Fibroblast of peridontal ligament (primary cell): ENCODE measurements at regions not wholly inside any gene's neighbourhood (a gene's known extent, or its start where the extent isn't known, plus 50 kb on each side); places are given as distances from the start of the nearest gene placed in this dataset.

Source experiments
- DNase-seq: peaks from one replicate; pipeline ENCODE4 v3.0.0-alpha.2; 2010; ENCODE audit errors: extremely low read depth

GRCh38 chr13:90142251-90142650 lies 1205.2 kb upstream of the MIR17HG start:
- DNase-seq: no peak

- no peak for DNase-seq
Observed at GRCh38 chr13:90154311-90154960, 1193.1 kb upstream of the MIR17HG start.

GRCh38 chr13:90156390-90156789 lies 1191.1 kb upstream of the MIR17HG start:
- no peak for DNase-seq

GRCh38 chr13:90168953-90169352 lies 1178.5 kb upstream of the MIR17HG start:
- DNase-seq: no peak

- no peak for DNase-seq
Observed at GRCh38 chr13:90170208-90170607, 1177.3 kb upstream of the MIR17HG start.

GRCh38 chr13:90171649-90172048 lies 1175.8 kb upstream of the MIR17HG start:
- no peak for DNase-seq

- no peak for DNase-seq
Observed at GRCh38 chr13:90177512-90177911, 1170.0 kb upstream of the MIR17HG start.

- DNase-seq: no peak
Observed at GRCh38 chr13:90184355-90184754, 1163.1 kb upstream of the MIR17HG start.

GRCh38 chr13:90185734-90186133 lies 1161.8 kb upstream of the MIR17HG start:
- no peak for DNase-seq

- no peak for DNase-seq
Observed at GRCh38 chr13:90187478-90188350, 1159.8 kb upstream of the MIR17HG start.

GRCh38 chr13:90188351-90188636 lies 1159.2 kb upstream of the MIR17HG start:
- no peak for DNase-seq

- DNase-seq: no peak
Observed at GRCh38 chr13:90197722-90198121, 1149.8 kb upstream of the MIR17HG start.

GRCh38 chr13:90201202-90201601 lies 1146.3 kb upstream of the MIR17HG start:
- DNase-seq: no peak

- DNase-seq: no peak
Observed at GRCh38 chr13:90201676-90202460, 1145.6 kb upstream of the MIR17HG start.

- DNase-seq: no peak
Observed at GRCh38 chr13:90205081-90205480, 1142.4 kb upstream of the MIR17HG start.

GRCh38 chr13:90205911-90206310 lies 1141.6 kb upstream of the MIR17HG start:
- no peak for DNase-seq

GRCh38 chr13:90217275-90217674 lies 1130.2 kb upstream of the MIR17HG start:
- DNase-seq: no peak

- DNase-seq: no peak
Observed at GRCh38 chr13:90222758-90223157, 1124.7 kb upstream of the MIR17HG start.

- DNase-seq: no peak
Observed at GRCh38 chr13:90230311-90230710, 1117.2 kb upstream of the MIR17HG start.

GRCh38 chr13:90232291-90232690 lies 1115.2 kb upstream of the MIR17HG start:
- no peak for DNase-seq

GRCh38 chr13:90233933-90234672 lies 1113.4 kb upstream of the MIR17HG start:
- no peak for DNase-seq

- DNase-seq: no peak
Observed at GRCh38 chr13:90237852-90238251, 1109.6 kb upstream of the MIR17HG start.
